IPS DF 6.9 (cell line): ENCODE measurements at regions not wholly inside any gene's neighbourhood (a gene's known extent, or its start where the extent isn't known, plus 50 kb on each side); places are given as distances from the start of the nearest gene placed in this dataset.

ENCODE experiments used
- DNase-seq: peaks from one replicate; pipeline ENCODE4 v3.0.0-alpha.2; 2013; ENCODE audit warnings: low read depth, low spot score
- H3K27ac ChIP-seq: one replicate; pipeline ENCODE4 v1.5.1; 2013; ENCODE audit warnings: low read length, control low read depth
- H3K27me3 ChIP-seq: 2 replicates; pipeline ENCODE4 v1.6.1; 2013; ENCODE audit warnings: mild to moderate bottlenecking, low read length; ENCODE audit not compliant: control insufficient read depth, insufficient read depth
- H3K36me3 ChIP-seq: 2 replicates; pipeline ENCODE4 v1.6.1; 2013; ENCODE audit warnings: low read length; ENCODE audit not compliant: control insufficient read depth, insufficient read depth
- H3K4me1 ChIP-seq: 2 replicates; pipeline ENCODE4 v1.6.1; 2013; ENCODE audit warnings: low read length; ENCODE audit not compliant: control insufficient read depth, insufficient read depth
- H3K4me3 ChIP-seq: 2 replicates; pipeline ENCODE4 v1.5.1; 2013; ENCODE audit warnings: mild to moderate bottlenecking, low read length
- H3K9me3 ChIP-seq: 2 replicates; pipeline ENCODE4 v1.6.1; 2013; ENCODE audit warnings: low read length, inconsistent platforms; ENCODE audit not compliant: control insufficient read depth, insufficient read depth
- WGBS: extraction: QIAGEN DNeasy Blood & Tissue Kit; methylation state at CpG from one replicate; pipeline ENCODE4 v1.1.7; 2013; ENCODE audit warnings: mixed read lengths, missing lambda C conversion rate; ENCODE audit not compliant: insufficient read length, insufficient coverage; 5-methylcytosine and 5-hydroxymethylcytosine counted together

DNA sequence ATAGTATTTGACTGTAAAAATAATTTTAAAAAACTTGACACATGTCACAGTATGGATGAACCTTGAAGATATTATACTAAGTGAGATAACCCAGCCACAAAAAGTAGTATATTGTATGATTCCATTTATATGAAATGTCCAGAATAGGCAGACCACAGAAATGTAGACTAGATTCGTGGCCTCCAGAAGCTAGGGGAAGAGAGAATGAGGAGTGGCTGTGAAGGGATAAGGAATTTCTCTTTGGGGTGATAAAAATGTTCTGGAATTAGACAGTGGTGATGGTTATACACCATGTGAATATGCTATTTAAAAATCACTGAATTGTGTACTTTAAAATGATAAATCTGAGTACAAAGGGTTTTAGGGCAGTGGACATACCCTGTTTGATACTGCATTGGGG is 253.1 kb upstream of the DYNLRB2 start:
- Histone ChIP-seq H3K4me3 (no peak overlapping the region), H3K4me1 (no peaks in the 10 kb centered on the region), H3K27ac (no peak overlapping the region), H3K9me3 (no peaks in the 10 kb centered on the region), H3K36me3 (no peaks in the 10 kb centered on the region), H3K27me3 (no peaks in the 10 kb centered on the region)
- no peak for DNase-seq
- no CpG with 5 or more reads among the region's 1 CpG for WGBS

DNA sequence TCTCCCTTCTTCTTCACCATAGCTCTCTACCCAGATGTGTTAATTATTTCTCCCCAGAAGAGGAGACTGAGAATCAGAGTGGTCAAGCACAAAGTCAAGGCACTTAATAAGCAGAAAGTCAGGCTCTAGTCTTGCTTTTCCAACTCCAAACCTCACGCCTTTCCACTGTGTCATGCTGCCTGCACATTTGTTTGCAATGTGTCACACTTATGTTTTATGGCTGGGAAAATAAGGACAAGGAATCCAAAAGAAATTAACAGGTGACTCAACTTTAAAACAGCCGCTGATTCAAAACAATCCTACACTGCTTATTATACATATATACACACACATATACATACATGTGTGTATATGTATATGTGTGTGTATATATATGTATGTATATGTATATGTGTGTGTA is 255.7 kb upstream of the DYNLRB2 start:
- no peaks in the 10 kb centered on the region for H3K4me1 ChIP-seq
- no CpG with 5 or more reads among the region's 2 CpGs for WGBS
- H3K27me3 ChIP-seq = no peaks in the 10 kb centered on the region
- no peaks in the 10 kb centered on the region for H3K9me3 ChIP-seq
- no peak overlapping the region for H3K4me3 ChIP-seq
- no peak overlapping the region for H3K27ac ChIP-seq
- no peaks in the 10 kb centered on the region for H3K36me3 ChIP-seq
- DNase-seq = no peak

DNA sequence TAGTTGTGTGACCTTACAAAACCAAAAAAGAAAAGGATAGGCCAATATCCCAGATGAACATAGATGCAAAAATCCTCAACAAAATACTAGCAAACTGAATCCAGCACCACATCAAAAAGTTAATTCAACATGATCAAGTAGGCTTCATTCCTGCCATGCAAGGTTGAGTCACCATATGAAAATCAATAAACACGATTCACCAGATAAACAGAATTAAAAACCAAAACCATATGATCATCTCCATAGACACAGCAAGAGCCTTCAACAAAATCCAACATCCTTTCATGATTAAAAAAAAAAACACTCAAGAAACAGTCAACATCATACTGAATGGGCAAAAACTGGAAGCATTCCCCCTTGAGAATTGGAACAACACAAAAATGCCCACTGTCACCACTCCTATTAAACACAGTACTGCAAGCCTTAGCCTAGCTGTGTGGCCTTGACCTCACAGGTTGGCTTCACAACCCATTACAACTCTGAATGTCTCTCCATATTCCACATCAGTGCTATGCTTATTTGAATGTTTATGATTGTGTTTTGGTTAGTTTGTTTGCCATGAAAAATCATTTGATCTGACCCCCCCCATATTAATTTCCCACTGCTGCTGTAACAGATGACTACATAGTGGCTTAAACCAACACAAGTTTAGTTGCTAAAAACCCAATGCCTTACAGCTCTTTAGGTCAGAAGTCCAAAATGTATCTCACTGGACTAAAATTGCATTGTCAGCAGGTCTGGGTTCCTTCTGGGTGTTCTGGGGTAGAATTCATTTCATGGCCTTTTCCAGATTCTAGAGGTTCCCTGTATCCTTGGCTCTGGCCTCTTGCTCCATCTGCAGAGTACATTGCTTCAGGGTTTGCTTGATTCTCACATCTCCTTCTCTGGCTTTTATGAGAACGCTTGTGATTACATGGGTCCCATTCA is 257.1 kb upstream of the DYNLRB2 start:
- DNase-seq = no peak
- H3K4me3 ChIP-seq = no peak overlapping the region
- H3K4me1 ChIP-seq = no peaks in the 10 kb centered on the region
- no peaks in the 10 kb centered on the region for H3K27me3 ChIP-seq
- no CpG with 5 or more reads among the region's 2 CpGs for WGBS
- no peaks in the 10 kb centered on the region for H3K9me3 ChIP-seq
- no peak overlapping the region for H3K27ac ChIP-seq
- H3K36me3 ChIP-seq = no peaks in the 10 kb centered on the region

DNA sequence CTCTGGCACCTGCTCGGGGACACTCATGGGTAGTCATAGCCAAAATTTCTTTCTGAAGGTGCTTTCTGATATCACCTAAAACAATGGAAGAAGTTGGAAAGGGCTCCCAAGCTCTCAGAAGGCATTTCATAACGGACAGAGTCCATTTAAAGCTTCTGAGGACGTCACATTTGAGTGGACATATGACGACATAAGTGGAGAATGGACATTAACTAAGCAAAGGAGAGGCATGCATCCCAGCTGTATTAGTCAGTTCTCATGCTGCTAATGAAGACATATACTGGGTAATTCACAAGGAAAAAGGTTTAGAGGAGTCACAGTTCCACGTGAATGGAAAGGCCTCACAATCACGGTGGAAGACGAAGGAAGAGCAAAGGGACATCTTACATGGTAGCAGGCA is 260.2 kb upstream of the DYNLRB2 start:
- no CpG with 5 or more reads among the region's 7 CpGs for WGBS
- no peak for DNase-seq
- Histone ChIP-seq H3K4me3 (no peak overlapping the region), H3K27me3 (no peaks in the 10 kb centered on the region), H3K4me1 (no peaks in the 10 kb centered on the region), H3K36me3 (no peaks in the 10 kb centered on the region), H3K9me3 (no peaks in the 10 kb centered on the region), H3K27ac (no peak overlapping the region)

DNA sequence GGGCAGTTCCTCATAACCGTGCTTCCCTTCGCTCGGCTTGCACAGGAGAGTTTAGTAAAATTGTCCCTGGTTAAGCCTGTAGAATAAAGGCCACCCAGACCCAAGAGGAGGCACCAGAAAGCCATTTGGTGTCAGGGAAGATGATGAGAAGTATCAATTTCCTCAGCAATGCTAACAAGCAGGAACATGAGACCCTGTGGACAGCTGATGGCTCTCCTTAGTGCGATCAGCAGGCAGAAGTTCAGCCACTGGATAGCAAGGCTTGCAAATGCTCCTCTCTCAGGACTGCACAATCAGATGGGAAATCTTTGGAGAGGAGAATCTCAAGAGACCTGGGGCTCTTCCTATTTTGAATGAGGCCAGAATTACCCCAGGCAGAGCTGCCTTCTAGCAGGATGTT is 261.1 kb upstream of the DYNLRB2 start:
- DNase-seq = no peak
- H3K4me3 ChIP-seq = no peak overlapping the region
- no peak overlapping the region for H3K27ac ChIP-seq
- WGBS = no CpG with 5 or more reads among the region's 4 CpGs
- no peaks in the 10 kb centered on the region for H3K36me3 ChIP-seq
- H3K9me3 ChIP-seq = no peaks in the 10 kb centered on the region
- H3K4me1 ChIP-seq = no peaks in the 10 kb centered on the region
- H3K27me3 ChIP-seq = no peaks in the 10 kb centered on the region

DNA sequence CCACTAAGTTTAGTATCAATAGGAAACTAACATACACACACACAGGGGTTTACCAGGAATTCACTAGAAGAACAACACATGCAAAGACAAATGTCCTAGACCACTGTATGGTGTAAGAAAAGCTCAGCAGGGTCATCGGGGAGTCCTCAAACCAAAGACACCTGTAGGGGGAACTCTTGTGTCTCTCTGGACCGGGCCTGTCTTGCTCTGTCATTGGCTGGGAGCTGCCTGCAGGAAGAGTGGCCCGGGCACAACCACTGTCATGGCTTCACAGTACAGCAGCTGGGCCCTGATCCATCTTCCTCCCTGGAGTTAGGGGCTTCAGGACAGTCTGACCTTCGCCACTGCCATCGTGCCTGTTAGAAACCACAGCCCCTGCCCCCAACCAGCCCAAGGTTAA is 263.6 kb upstream of the DYNLRB2 start:
- Histone ChIP-seq H3K36me3 (no peaks in the 10 kb centered on the region), H3K4me1 (no peaks in the 10 kb centered on the region), H3K9me3 (no peaks in the 10 kb centered on the region), H3K27me3 (no peaks in the 10 kb centered on the region), H3K27ac (no peak overlapping the region), H3K4me3 (no peak overlapping the region)
- DNase-seq = peak; percentile 13
- no CpG with 5 or more reads among the region's 5 CpGs for WGBS

DNA sequence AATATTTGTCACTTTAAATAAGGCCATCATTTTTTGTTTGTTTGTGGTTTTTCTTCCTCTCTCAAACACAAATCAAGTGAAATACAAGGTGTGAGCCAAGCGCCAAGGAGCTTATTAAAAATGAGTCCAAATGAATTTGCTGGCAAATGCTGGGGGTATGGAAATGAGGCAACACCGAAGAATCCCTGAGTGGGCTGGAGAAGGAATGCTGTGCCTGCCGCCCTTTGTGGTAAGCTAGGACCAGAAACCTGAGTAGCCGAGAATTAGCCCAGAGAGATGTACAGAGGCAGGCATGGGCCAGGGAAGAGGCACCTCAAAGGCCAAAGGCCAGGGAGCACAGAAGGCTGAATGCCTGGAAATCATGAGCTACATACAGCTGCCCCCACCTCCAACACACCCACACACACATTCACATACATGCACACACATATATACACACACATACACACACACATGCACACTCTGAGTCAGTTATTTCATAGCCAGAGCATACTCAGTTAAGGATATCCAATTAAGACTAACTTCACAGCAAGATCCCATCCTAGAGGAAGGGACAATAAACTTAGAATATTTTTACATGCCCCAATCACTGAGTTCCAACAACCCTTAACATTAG is 266.1 kb upstream of the DYNLRB2 start:
- DNase-seq = no peak
- no peaks in the 10 kb centered on the region for H3K4me1 ChIP-seq
- H3K27me3 ChIP-seq = no peaks in the 10 kb centered on the region
- no CpG with 5 or more reads among the region's 4 CpGs for WGBS
- no peaks in the 10 kb centered on the region for H3K36me3 ChIP-seq
- no peak overlapping the region for H3K4me3 ChIP-seq
- H3K27ac ChIP-seq = no peak overlapping the region
- H3K9me3 ChIP-seq = no peaks in the 10 kb centered on the region

DNA sequence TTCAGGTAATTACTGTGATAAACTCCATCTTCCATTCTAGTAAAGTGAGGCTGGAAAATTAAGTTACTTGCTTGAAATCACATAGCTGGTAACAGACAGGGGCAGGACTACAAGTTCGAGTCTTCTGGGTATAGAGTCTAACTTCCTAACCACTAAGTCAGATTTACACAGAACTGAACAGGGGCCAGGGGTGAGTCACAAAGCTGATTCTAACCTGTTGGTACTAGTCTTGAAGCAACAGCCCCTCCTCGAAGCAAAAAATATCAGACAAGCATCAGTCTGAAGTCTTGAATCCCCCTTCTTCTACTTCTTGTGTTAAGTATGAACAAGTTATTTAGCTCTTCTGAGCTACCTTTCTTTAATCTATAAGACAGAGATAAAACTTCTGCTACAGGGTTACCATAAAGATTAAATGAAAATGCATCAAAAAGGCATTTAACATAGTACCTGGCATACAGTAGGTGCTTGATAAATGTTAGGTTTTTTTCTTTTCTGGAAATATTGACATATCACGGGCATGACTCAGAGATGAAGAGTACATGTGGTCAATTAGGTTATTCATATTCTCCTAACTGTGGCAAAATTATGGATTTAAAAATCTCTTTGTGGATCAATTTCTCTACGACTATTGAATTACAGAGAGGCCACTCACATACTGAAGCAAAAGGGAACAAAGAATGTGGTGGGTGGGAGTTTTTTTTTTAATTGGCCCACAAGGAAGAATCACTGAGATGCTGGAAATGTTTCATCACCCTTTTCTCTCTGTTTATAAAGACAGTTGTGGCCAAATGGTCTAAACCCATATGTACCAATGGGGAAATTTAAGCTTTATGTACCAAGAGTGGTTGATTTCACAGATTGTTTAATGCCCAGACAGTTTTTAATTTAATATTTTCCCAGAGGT is 266.9 kb upstream of the DYNLRB2 start:
- WGBS = no CpG with 5 or more reads among the region's 4 CpGs
- no peaks in the 10 kb centered on the region for H3K4me1 ChIP-seq
- H3K9me3 ChIP-seq = no peaks in the 10 kb centered on the region
- no peak for DNase-seq
- no peaks in the 10 kb centered on the region for H3K27me3 ChIP-seq
- H3K36me3 ChIP-seq = no peaks in the 10 kb centered on the region
- no peak overlapping the region for H3K27ac ChIP-seq
- H3K4me3 ChIP-seq = no peak overlapping the region

DNA sequence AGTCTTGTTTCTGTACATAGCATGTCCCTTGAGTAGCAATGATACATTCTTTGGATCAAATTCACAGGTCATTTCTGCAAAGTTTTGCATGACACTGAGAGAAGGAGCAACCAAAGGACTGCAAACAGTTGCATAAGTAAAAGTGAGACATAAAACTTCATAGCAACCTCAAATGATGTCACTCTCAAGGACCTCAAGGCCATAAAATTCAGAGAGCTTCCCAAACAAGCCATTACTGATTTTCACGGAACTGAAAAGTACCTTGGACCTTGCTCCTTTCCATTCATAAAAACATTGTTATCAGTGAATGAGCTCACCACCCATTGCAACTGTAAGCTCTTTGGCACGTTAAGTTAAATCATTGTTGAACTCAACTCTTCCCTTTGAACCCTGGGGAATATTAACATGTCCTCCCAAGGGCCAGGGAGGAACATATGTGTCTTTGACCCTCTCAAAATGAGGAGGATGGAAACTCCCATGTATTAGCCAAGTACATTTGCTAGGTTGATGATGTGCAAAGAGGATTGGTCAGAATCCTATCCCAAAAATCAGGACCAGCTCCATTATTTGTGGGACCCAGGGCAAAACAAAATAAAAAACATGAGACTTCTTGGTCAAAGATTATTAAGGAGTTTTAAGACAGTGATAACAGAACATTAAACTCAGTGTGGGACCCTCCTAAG is 275.0 kb upstream of the DYNLRB2 start:
- H3K9me3 ChIP-seq = no peaks in the 10 kb centered on the region
- no CpG with 5 or more reads among the region's 2 CpGs for WGBS
- no peak for DNase-seq
- H3K36me3 ChIP-seq = no peaks in the 10 kb centered on the region
- no peak overlapping the region for H3K27ac ChIP-seq
- no peaks in the 10 kb centered on the region for H3K27me3 ChIP-seq
- H3K4me1 ChIP-seq = no peaks in the 10 kb centered on the region
- H3K4me3 ChIP-seq = no peak overlapping the region
